HEK293 (cell line): ENCODE measurements at regions not wholly inside any gene's neighbourhood (a gene's known extent, or its start where the extent isn't known, plus 50 kb on each side); places are given as distances from the start of the nearest gene placed in this dataset.

Experiments
- BCL11B ChIP-seq: fragments of 450-650 bp; formaldehyde crosslinking; IDR thresholded peaks from 2 replicates; pipeline ENCODE4 v1.5.1; 2016; ENCODE audit warnings: low read depth, missing biosample characterization, missing genetic modification characterization
- PRDM1 ChIP-seq: fragments of 450-650 bp; formaldehyde crosslinking; IDR thresholded peaks from 2 replicates; pipeline ENCODE4; 2016; ENCODE audit warnings: missing biosample characterization, missing genetic modification characterization
- SALL2 ChIP-seq: fragments of 450-650 bp; formaldehyde crosslinking; IDR thresholded peaks from 2 replicates; pipeline ENCODE4 v1.5.0; 2017; ENCODE audit warnings: missing biosample characterization, mild to moderate bottlenecking, missing genetic modification characterization, borderline replicate concordance
- TRIM28 ChIP-seq: IDR thresholded peaks from 2 replicates; pipeline ENCODE4 v1.6.1; 2011; ENCODE audit warnings: low read length, control low read depth, borderline replicate concordance
- ZBTB20 ChIP-seq: fragments of 450-650 bp; formaldehyde crosslinking; IDR thresholded peaks from 2 replicates; pipeline ENCODE4 v1.5.1; 2016; ENCODE audit warnings: missing biosample characterization, missing genetic modification characterization
- ZNF184 ChIP-seq: fragments of 450-650 bp; IDR thresholded peaks from 2 replicates; pipeline ENCODE4 v1.5.1; 2018; ENCODE audit warnings: missing biosample characterization, mild to moderate bottlenecking, missing genetic modification characterization
- ZNF221 ChIP-seq: fragments of 450-650 bp; formaldehyde crosslinking; IDR thresholded peaks from 2 replicates; pipeline ENCODE4 v1.5.1; 2017; ENCODE audit warnings: missing biosample characterization, missing genetic modification characterization, borderline replicate concordance
- ZNF239 ChIP-seq: fragments of 450-650 bp; formaldehyde crosslinking; IDR thresholded peaks from 2 replicates; pipeline ENCODE4 v1.5.1; 2016; ENCODE audit warnings: missing biosample characterization, missing genetic modification characterization
- ZNF292 ChIP-seq: fragments of 450-650 bp; formaldehyde crosslinking; IDR thresholded peaks from 2 replicates; pipeline ENCODE4 v1.5.1; 2016; ENCODE audit warnings: low read depth, missing biosample characterization, missing genetic modification characterization, borderline replicate concordance
- ZNF391 ChIP-seq: fragments of 450-650 bp; formaldehyde crosslinking; IDR thresholded peaks from 2 replicates; pipeline ENCODE4 v1.5.1; 2016; ENCODE audit warnings: low read depth, missing biosample characterization, missing genetic modification characterization, borderline replicate concordance
- ZNF544 ChIP-seq: fragments of 450-650 bp; formaldehyde crosslinking; IDR thresholded peaks from 2 replicates; pipeline ENCODE4 v1.5.0; 2017; ENCODE audit warnings: missing biosample characterization, missing genetic modification characterization
- ZNF571 ChIP-seq: fragments of 450-650 bp; formaldehyde crosslinking; IDR thresholded peaks from 2 replicates; pipeline ENCODE4 v1.5.0; 2017; ENCODE audit warnings: missing biosample characterization, missing genetic modification characterization
- ZNF660 ChIP-seq: fragments of 450-650 bp; IDR thresholded peaks from 2 replicates; pipeline ENCODE4 v1.5.1; 2018; ENCODE audit warnings: missing biosample characterization, mild to moderate bottlenecking, missing genetic modification characterization
- ZNF677 ChIP-seq: fragments of 450-650 bp; IDR thresholded peaks from 2 replicates; pipeline ENCODE4 v1.5.0; 2018; ENCODE audit warnings: missing biosample characterization, mild to moderate bottlenecking, missing genetic modification characterization, moderate library complexity
- TF ChIP-seq, protein P1 (sequence below): fragments of 450-650 bp; formaldehyde crosslinking; IDR thresholded peaks from 2 replicates; pipeline ENCODE4 v1.5.1; 2016; ENCODE audit warnings: missing biosample characterization, missing genetic modification characterization
- TF ChIP-seq, protein P2 (sequence below): fragments of 450-650 bp; formaldehyde crosslinking; IDR thresholded peaks from 2 replicates; pipeline ENCODE4 v1.5.1; 2016; ENCODE audit warnings: missing biosample characterization, missing genetic modification characterization, low read depth
- TF ChIP-seq, protein P3 (sequence below): fragments of 450-650 bp; IDR thresholded peaks from 2 replicates; pipeline ENCODE4 v1.5.1; 2018; ENCODE audit warnings: missing biosample characterization, mild to moderate bottlenecking, missing genetic modification characterization
- TF ChIP-seq, protein P4 (sequence below): fragments of 450-650 bp; formaldehyde crosslinking; IDR thresholded peaks from 2 replicates; pipeline ENCODE4 v1.5.1; 2016; ENCODE audit warnings: missing biosample characterization, missing genetic modification characterization
- TF ChIP-seq, protein P5 (sequence below): fragments of 450-650 bp; formaldehyde crosslinking; IDR thresholded peaks from 2 replicates; pipeline ENCODE4 v1.5.1; 2016; ENCODE audit warnings: missing biosample characterization, missing genetic modification characterization
- TF ChIP-seq, protein P6 (sequence below): fragments of 450-650 bp; formaldehyde crosslinking; IDR thresholded peaks from 2 replicates; pipeline ENCODE4; 2016; ENCODE audit warnings: missing biosample characterization, missing genetic modification characterization
- TF ChIP-seq, protein P7 (sequence below): fragments of 450-650 bp; formaldehyde crosslinking; IDR thresholded peaks from 2 replicates; pipeline ENCODE4 v1.5.1; 2016; ENCODE audit warnings: missing biosample characterization, missing genetic modification characterization
- TF ChIP-seq, protein P8 (sequence below): fragments of 450-650 bp; IDR thresholded peaks from 2 replicates; pipeline ENCODE4 v1.5.1; 2018; ENCODE audit warnings: missing biosample characterization, missing genetic modification characterization
- TF ChIP-seq, protein P9 (sequence below): fragments of 450-650 bp; formaldehyde crosslinking; IDR thresholded peaks from 2 replicates; pipeline ENCODE4 v1.5.1; 2016; ENCODE audit warnings: missing biosample characterization, missing genetic modification characterization

DNA sequence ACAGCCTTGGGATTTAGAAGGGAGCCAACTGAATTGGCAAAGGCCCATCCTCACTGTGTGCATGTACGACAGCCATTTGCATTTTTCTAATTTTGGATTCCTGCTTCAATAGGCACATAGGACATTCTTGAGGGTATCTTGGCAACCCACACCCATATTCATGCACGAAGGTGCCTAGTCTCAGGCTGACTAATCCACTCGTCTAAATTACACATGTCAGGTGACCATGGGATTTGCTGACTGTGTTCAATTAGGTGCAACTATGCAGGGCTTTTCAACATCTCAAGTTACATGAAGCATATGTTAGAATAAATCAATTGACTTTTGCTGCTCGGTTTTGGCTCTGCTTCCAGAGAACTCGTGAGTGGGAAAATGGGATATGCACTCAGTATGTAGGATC lies 249.7 kb downstream of the SP3 start (continued):
- TF ChIP-seq, protein P1, sequence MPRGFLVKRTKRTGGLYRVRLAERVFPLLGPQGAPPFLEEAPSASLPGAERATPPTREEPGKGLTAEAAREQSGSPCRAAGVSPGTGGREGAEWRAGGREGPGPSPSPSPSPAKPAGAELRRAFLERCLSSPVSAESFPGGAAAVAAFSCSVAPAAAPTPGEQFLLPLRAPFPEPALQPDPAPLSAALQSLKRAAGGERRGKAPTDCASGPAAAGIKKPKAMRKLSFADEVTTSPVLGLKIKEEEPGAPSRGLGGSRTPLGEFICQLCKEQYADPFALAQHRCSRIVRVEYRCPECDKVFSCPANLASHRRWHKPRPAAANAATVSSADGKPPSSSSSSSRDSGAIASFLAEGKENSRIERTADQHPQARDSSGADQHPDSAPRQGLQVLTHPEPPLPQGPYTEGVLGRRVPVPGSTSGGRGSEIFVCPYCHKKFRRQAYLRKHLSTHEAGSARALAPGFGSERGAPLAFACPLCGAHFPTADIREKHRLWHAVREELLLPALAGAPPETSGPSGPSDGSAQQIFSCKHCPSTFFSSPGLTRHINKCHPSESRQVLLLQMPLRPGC (tag by site-specific recombination): no peak
- TF ChIP-seq, protein P2, sequence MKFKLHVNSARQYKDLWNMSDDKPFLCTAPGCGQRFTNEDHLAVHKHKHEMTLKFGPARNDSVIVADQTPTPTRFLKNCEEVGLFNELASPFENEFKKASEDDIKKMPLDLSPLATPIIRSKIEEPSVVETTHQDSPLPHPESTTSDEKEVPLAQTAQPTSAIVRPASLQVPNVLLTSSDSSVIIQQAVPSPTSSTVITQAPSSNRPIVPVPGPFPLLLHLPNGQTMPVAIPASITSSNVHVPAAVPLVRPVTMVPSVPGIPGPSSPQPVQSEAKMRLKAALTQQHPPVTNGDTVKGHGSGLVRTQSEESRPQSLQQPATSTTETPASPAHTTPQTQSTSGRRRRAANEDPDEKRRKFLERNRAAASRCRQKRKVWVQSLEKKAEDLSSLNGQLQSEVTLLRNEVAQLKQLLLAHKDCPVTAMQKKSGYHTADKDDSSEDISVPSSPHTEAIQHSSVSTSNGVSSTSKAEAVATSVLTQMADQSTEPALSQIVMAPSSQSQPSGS (tag by site-specific recombination): no peak
- TF ChIP-seq ZNF544 (tag by site-specific recombination) (no peak), ZNF221 (tag by site-specific recombination) (no peak), ZNF571 (no peak), ZNF660 (tag by site-specific recombination) (0 out of 2 replicates have a peak, but pooled peaks have one; percentile 27), BCL11B (tag by site-specific recombination) (no peak), SALL2 (no peak), ZBTB20 (tag by site-specific recombination) (no peak), ZNF184 (no peak), ZNF677 (tag by site-specific recombination) (no peak), ZNF292 (tag by site-specific recombination) (no peak), ZNF239 (tag by site-specific recombination) (no peak), TRIM28 (peak; percentile 79; the same call in 1 of the 2 replicates), ZNF391 (tag by site-specific recombination) (no peak), PRDM1 (tag by site-specific recombination) (no peak)
- TF ChIP-seq, protein P3, sequence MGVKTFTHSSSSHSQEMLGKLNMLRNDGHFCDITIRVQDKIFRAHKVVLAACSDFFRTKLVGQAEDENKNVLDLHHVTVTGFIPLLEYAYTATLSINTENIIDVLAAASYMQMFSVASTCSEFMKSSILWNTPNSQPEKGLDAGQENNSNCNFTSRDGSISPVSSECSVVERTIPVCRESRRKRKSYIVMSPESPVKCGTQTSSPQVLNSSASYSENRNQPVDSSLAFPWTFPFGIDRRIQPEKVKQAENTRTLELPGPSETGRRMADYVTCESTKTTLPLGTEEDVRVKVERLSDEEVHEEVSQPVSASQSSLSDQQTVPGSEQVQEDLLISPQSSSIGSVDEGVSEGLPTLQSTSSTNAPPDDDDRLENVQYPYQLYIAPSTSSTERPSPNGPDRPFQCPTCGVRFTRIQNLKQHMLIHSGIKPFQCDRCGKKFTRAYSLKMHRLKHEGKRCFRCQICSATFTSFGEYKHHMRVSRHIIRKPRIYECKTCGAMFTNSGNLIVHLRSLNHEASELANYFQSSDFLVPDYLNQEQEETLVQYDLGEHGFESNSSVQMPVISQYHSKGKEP (tag by site-specific recombination): 0 out of 2 replicates have a peak, but pooled peaks have one; percentile 42
- TF ChIP-seq, protein P4, sequence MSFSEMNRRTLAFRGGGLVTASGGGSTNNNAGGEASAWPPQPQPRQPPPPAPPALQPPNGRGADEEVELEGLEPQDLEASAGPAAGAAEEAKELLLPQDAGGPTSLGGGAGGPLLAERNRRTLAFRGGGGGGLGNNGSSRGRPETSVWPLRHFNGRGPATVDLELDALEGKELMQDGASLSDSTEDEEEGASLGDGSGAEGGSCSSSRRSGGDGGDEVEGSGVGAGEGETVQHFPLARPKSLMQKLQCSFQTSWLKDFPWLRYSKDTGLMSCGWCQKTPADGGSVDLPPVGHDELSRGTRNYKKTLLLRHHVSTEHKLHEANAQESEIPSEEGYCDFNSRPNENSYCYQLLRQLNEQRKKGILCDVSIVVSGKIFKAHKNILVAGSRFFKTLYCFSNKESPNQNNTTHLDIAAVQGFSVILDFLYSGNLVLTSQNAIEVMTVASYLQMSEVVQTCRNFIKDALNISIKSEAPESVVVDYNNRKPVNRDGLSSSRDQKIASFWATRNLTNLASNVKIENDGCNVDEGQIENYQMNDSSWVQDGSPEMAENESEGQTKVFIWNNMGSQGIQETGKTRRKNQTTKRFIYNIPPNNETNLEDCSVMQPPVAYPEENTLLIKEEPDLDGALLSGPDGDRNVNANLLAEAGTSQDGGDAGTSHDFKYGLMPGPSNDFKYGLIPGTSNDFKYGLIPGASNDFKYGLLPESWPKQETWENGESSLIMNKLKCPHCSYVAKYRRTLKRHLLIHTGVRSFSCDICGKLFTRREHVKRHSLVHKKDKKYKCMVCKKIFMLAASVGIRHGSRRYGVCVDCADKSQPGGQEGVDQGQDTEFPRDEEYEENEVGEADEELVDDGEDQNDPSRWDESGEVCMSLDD (tag by site-specific recombination): no peak
- TF ChIP-seq, protein P5, sequence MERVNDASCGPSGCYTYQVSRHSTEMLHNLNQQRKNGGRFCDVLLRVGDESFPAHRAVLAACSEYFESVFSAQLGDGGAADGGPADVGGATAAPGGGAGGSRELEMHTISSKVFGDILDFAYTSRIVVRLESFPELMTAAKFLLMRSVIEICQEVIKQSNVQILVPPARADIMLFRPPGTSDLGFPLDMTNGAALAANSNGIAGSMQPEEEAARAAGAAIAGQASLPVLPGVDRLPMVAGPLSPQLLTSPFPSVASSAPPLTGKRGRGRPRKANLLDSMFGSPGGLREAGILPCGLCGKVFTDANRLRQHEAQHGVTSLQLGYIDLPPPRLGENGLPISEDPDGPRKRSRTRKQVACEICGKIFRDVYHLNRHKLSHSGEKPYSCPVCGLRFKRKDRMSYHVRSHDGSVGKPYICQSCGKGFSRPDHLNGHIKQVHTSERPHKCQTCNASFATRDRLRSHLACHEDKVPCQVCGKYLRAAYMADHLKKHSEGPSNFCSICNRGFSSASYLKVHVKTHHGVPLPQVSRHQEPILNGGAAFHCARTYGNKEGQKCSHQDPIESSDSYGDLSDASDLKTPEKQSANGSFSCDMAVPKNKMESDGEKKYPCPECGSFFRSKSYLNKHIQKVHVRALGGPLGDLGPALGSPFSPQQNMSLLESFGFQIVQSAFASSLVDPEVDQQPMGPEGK (tag by site-specific recombination): no peak
- TF ChIP-seq, protein P6, sequence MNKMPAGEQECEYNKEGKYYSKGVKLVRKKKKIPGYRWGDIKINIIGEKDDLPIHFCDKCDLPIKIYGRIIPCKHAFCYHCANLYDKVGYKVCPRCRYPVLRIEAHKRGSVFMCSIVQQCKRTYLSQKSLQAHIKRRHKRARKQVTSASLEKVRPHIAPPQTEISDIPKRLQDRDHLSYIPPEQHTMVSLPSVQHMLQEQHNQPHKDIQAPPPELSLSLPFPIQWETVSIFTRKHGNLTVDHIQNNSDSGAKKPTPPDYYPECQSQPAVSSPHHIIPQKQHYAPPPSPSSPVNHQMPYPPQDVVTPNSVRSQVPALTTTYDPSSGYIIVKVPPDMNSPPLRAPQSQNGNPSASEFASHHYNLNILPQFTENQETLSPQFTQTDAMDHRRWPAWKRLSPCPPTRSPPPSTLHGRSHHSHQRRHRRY: no peak
- TF ChIP-seq, protein P7, sequence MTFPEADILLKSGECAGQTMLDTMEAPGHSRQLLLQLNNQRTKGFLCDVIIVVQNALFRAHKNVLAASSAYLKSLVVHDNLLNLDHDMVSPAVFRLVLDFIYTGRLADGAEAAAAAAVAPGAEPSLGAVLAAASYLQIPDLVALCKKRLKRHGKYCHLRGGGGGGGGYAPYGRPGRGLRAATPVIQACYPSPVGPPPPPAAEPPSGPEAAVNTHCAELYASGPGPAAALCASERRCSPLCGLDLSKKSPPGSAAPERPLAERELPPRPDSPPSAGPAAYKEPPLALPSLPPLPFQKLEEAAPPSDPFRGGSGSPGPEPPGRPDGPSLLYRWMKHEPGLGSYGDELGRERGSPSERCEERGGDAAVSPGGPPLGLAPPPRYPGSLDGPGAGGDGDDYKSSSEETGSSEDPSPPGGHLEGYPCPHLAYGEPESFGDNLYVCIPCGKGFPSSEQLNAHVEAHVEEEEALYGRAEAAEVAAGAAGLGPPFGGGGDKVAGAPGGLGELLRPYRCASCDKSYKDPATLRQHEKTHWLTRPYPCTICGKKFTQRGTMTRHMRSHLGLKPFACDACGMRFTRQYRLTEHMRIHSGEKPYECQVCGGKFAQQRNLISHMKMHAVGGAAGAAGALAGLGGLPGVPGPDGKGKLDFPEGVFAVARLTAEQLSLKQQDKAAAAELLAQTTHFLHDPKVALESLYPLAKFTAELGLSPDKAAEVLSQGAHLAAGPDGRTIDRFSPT: no peak
- TF ChIP-seq, protein P8, sequence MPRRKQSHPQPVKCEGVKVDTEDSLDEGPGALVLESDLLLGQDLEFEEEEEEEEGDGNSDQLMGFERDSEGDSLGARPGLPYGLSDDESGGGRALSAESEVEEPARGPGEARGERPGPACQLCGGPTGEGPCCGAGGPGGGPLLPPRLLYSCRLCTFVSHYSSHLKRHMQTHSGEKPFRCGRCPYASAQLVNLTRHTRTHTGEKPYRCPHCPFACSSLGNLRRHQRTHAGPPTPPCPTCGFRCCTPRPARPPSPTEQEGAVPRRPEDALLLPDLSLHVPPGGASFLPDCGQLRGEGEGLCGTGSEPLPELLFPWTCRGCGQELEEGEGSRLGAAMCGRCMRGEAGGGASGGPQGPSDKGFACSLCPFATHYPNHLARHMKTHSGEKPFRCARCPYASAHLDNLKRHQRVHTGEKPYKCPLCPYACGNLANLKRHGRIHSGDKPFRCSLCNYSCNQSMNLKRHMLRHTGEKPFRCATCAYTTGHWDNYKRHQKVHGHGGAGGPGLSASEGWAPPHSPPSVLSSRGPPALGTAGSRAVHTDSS (tag by site-specific recombination): no peak
- TF ChIP-seq, protein P9, sequence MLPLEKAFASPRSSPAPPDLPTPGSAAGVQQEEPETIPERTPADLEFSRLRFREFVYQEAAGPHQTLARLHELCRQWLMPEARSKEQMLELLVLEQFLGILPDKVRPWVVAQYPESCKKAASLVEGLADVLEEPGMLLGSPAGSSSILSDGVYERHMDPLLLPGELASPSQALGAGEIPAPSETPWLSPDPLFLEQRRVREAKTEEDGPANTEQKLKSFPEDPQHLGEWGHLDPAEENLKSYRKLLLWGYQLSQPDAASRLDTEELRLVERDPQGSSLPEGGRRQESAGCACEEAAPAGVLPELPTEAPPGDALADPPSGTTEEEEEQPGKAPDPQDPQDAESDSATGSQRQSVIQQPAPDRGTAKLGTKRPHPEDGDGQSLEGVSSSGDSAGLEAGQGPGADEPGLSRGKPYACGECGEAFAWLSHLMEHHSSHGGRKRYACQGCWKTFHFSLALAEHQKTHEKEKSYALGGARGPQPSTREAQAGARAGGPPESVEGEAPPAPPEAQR (tag by site-specific recombination): no peak
